Mesothelial cell of epicardium (in vitro differentiated cells): ENCODE measurements at regions not wholly inside any gene's neighbourhood (a gene's known extent, or its start where the extent isn't known, plus 50 kb on each side); places are given as distances from the start of the nearest gene placed in this dataset.

Experiments used
- DNase-seq, 2 experiments: peaks; one replicate each; pipeline ENCODE4 v3.0.0; 2021; ENCODE audit warnings: low spot score in 2 of 2; ENCODE audit not compliant: unreplicated experiment in 2 of 2
- H3K27ac Mint-ChIP-seq: 2 replicates; pipeline ENCODE4 v1.8.0; 2021; ENCODE audit warnings: mixed read lengths
- H3K27me3 Mint-ChIP-seq: 2 replicates; pipeline ENCODE4 v1.8.0; 2021; ENCODE audit warnings: low read depth, mixed read lengths
- H3K36me3 Mint-ChIP-seq: 2 replicates; pipeline ENCODE4 v1.8.0; 2021; ENCODE audit warnings: mixed read lengths
- H3K4me1 Mint-ChIP-seq: 2 replicates; pipeline ENCODE4 v1.8.0; 2021; ENCODE audit warnings: mixed read lengths
- H3K4me3 Mint-ChIP-seq: 2 replicates; pipeline ENCODE4 v1.8.0; 2021; ENCODE audit warnings: mild to moderate bottlenecking, moderate library complexity, mixed read lengths
- H3K9me3 Mint-ChIP-seq: 2 replicates; pipeline ENCODE4 v1.8.0; 2021; ENCODE audit warnings: mixed read lengths
- CTCF ChIP-seq: fragments of 200-600 bp; sonication (generic); IDR thresholded peaks from one replicate; pipeline ENCODE4 v1.5.0; 2021; ENCODE audit warnings: antibody characterized with exemption; ENCODE audit not compliant: unreplicated experiment

DNA sequence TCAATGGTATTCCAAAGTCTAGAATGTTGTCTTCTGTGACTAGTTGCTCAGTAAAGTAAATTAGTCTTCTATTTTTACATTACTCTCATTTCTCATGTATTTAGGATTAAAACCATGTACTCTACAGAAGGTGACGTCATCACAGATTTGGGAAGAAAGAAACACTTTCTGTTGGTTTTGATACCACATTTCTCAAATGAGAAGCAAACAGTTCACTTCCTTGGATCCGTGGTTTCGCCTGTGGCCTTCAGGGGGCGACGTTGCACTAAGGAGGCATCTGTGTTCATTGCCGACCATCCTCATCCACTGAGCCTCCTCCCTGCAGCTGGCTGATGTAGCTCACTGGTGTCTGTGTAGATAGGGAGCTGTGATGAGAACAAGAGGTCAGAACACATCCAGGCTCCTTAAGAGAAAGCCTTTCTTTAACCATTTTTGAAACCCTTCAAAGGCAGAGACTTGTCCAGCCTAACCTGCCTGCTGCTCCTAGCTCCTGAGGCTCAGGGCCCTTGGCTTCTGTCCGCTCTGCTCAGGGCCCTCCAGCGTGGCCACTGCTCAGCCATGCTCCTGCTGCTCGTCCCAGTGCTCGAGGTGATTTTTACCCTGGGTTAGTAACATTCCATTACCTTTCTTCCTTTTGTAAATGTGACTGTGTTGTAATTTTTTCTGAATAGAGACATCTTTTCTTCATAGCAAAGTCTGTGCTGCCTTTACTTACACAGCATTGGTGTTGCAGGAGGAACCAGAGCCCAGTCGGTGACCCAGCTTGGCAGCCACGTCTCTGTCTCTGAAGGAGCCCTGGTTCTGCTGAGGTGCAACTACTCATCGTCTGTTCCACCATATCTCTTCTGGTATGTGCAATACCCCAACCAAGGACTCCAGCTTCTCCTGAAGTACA lies 220.6 kb upstream of the OR4E1 start:
- DNase-seq = no peak
- H3K27ac Mint-ChIP-seq = no peak overlapping the region
- H3K4me3 Mint-ChIP-seq = no peak overlapping the region
- H3K36me3 Mint-ChIP-seq = no peaks in the 10 kb centered on the region
- H3K9me3 Mint-ChIP-seq = no peaks in the 10 kb centered on the region
- no peak for TF ChIP-seq CTCF
- H3K27me3 Mint-ChIP-seq = peaks cover 12% of the 10 kb centered on the region
- no peaks in the 10 kb centered on the region for H3K4me1 Mint-ChIP-seq

DNA sequence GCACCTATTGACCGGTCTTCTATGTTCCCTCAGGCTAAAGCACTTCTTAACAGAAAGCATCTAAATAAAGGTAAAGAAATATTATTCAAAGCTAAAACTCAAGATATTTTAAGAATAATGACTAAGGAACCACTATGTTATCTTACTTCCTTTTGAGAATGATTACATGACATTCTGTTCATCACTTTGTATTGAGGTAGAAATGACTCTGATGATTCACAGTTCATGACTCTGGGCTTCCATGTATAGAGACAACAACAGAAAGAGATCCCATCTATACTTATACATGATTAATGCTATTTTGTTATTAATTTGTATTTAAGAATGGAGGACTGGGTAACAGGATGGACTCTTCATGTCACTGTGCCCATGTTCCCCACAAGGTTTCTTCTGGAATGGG lies 218.3 kb upstream of the OR4E1 start:
- no peak for TF ChIP-seq CTCF
- no peak for DNase-seq
- H3K36me3 Mint-ChIP-seq = no peaks in the 10 kb centered on the region
- H3K4me1 Mint-ChIP-seq = no peaks in the 10 kb centered on the region
- H3K9me3 Mint-ChIP-seq = no peaks in the 10 kb centered on the region
- H3K27ac Mint-ChIP-seq = no peak overlapping the region
- peaks cover 12% of the 10 kb centered on the region for H3K27me3 Mint-ChIP-seq
- H3K4me3 Mint-ChIP-seq = no peak overlapping the region

GRCh38 chr14:21884995-21885394 lies 211.4 kb upstream of the OR4E1 start:
- no peaks in the 10 kb centered on the region for H3K36me3 Mint-ChIP-seq
- H3K9me3 Mint-ChIP-seq = peaks cover 13% of the 10 kb centered on the region
- peaks cover 5% of the 10 kb centered on the region for H3K4me1 Mint-ChIP-seq
- DNase-seq = no peak
- no peak overlapping the region for H3K27ac Mint-ChIP-seq
- no peak overlapping the region for H3K4me3 Mint-ChIP-seq
- peaks cover 3% of the 10 kb centered on the region for H3K27me3 Mint-ChIP-seq
- no peak for TF ChIP-seq CTCF

DNA sequence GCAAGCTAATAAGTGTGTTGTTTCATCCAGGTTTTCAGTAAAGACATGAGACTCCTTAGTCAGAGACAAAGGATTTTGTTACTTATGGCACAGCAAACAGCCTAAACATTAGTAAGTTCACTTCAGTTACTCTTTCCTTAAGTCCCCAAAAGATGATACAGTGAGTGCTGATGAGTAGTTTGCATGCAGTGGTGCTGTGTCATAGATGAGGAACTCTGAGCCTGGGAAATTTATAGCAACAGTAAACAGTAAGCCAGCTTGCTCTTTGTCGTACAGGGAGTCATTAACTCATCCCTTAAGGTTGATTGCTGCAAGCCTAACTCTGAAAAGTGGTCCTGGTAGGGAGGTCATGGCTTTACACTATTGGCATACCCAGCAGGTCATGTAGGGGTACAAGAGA lies 208.6 kb upstream of the OR4E1 start:
- H3K27me3 Mint-ChIP-seq = peaks cover 3% of the 10 kb centered on the region
- peaks cover 13% of the 10 kb centered on the region for H3K9me3 Mint-ChIP-seq
- no peak overlapping the region for H3K27ac Mint-ChIP-seq
- H3K36me3 Mint-ChIP-seq = no peaks in the 10 kb centered on the region
- no peak for DNase-seq
- peaks cover 5% of the 10 kb centered on the region for H3K4me1 Mint-ChIP-seq
- no peak for TF ChIP-seq CTCF
- H3K4me3 Mint-ChIP-seq = no peak overlapping the region

GRCh38 chr14:21880918-21881317 lies 207.3 kb upstream of the OR4E1 start:
- H3K27ac Mint-ChIP-seq = no peak overlapping the region
- DNase-seq = no peak
- peaks cover 12% of the 10 kb centered on the region for H3K9me3 Mint-ChIP-seq

More at GRCh38 chr14:21880918-21881317, 207.3 kb upstream of the OR4E1 start:
- peaks cover 5% of the 10 kb centered on the region for H3K4me1 Mint-ChIP-seq
- no peak for TF ChIP-seq CTCF
- H3K27me3 Mint-ChIP-seq = peaks cover 9% of the 10 kb centered on the region
- H3K4me3 Mint-ChIP-seq = no peak overlapping the region
- no peaks in the 10 kb centered on the region for H3K36me3 Mint-ChIP-seq
